SK-N-SH treated with all-trans-retinoic acid at 6 μM for 48 hours (cell line): ENCODE measurements at regions not wholly inside any gene's neighbourhood (a gene's known extent, or its start where the extent isn't known, plus 50 kb on each side); places are given as distances from the start of the nearest gene placed in this dataset.

Source experiments
- ATAC-seq: fragments of 200-7000 bp; cut with Tn5 transposase; 3 replicates; pipeline ENCODE4 v1.9.1; 2020; ENCODE audit warnings: mild to moderate bottlenecking, moderate library complexity
- ARNTL ChIP-seq: fragments of 450-650 bp; formaldehyde crosslinking; IDR thresholded peaks from 2 replicates; pipeline ENCODE4 v1.5.0; 2020; ENCODE audit warnings: low read depth, mild to moderate bottlenecking, moderate library complexity, borderline replicate concordance
- BACH2 ChIP-seq: fragments of 250-450 bp; sonication (Bioruptor Pico); IDR thresholded peaks from 2 replicates; pipeline ENCODE4 v1.9.0; 2021; ENCODE audit warnings: mild to moderate bottlenecking, borderline replicate concordance
- CSDC2 ChIP-seq: fragments of 250-450 bp; sonication (Bioruptor Pico); IDR thresholded peaks from 2 replicates; pipeline ENCODE4 v1.5.0; 2020; ENCODE audit warnings: mild to moderate bottlenecking, moderate library complexity
- CSRNP3 ChIP-seq: fragments of 250-450 bp; sonication (Bioruptor Pico); IDR thresholded peaks from 2 replicates; pipeline ENCODE4 v1.5.1; 2021; ENCODE audit warnings: mild to moderate bottlenecking, moderate library complexity
- ESRRG ChIP-seq: fragments of 250-450 bp; sonication (Bioruptor Pico); IDR thresholded peaks from 2 replicates; pipeline ENCODE4 v1.6.1; 2021; ENCODE audit warnings: mild to moderate bottlenecking
- GLIS3 ChIP-seq: fragments of 250-450 bp; sonication (Bioruptor Pico); IDR thresholded peaks from 2 replicates; pipeline ENCODE4 v1.5.0; 2020; ENCODE audit warnings: mild to moderate bottlenecking, moderate library complexity
- ISL1 ChIP-seq: fragments of 250-450 bp; sonication (Bioruptor Pico); IDR thresholded peaks from 2 replicates; pipeline ENCODE4 v2.1.2; 2022; ENCODE audit warnings: mild to moderate bottlenecking, moderate library complexity
- OSR1 ChIP-seq: fragments of 250-450 bp; sonication (Bioruptor Pico); IDR thresholded peaks from 2 replicates; pipeline ENCODE4 v1.8.0; 2022; ENCODE audit warnings: moderate library complexity, mild to moderate bottlenecking, inconsistent platforms
- POU6F1 ChIP-seq: fragments of 250-450 bp; sonication (Bioruptor Pico); IDR thresholded peaks from 2 replicates; pipeline ENCODE4 v1.8.0; 2021; ENCODE audit warnings: low read depth, mild to moderate bottlenecking, moderate library complexity, borderline replicate concordance
- PPARA ChIP-seq: fragments of 250-450 bp; sonication (Bioruptor Pico); IDR thresholded peaks from 2 replicates; pipeline ENCODE4 v1.5.0; 2020; ENCODE audit warnings: mild to moderate bottlenecking, borderline replicate concordance
- RARB ChIP-seq: fragments of 250-450 bp; sonication (Bioruptor Pico); IDR thresholded peaks from 2 replicates; pipeline ENCODE4 v1.8.0; 2021; ENCODE audit warnings: mild to moderate bottlenecking, moderate library complexity
- SNAI2 ChIP-seq: fragments of 250-450 bp; sonication (Bioruptor Pico); IDR thresholded peaks from 2 replicates; pipeline ENCODE4 v1.5.0; 2020; ENCODE audit warnings: mild to moderate bottlenecking, moderate library complexity
- TCF4 ChIP-seq: fragments of 250-450 bp; sonication (Bioruptor Pico); IDR thresholded peaks from 2 replicates; pipeline ENCODE4 v1.8.0; 2021; ENCODE audit warnings: mild to moderate bottlenecking, moderate library complexity, borderline replicate concordance
- TSHZ2 ChIP-seq: fragments of 250-450 bp; sonication (Bioruptor Pico); IDR thresholded peaks from 2 replicates; pipeline ENCODE4 v1.5.0; 2020; ENCODE audit warnings: mild to moderate bottlenecking, moderate library complexity
- ZC3H10 ChIP-seq: fragments of 250-450 bp; sonication (Bioruptor Pico); IDR thresholded peaks from 2 replicates; pipeline ENCODE4 v1.5.1; 2021; ENCODE audit warnings: mild to moderate bottlenecking, moderate library complexity
- ZFP30 ChIP-seq: fragments of 450-650 bp; formaldehyde crosslinking; IDR thresholded peaks from 2 replicates; pipeline ENCODE4 v1.5.0; 2022; ENCODE audit warnings: mild to moderate bottlenecking, moderate library complexity
- ZNF70 ChIP-seq: fragments of 450-650 bp; formaldehyde crosslinking; IDR thresholded peaks from 2 replicates; pipeline ENCODE4 v1.5.0; 2020; ENCODE audit warnings: mild to moderate bottlenecking, moderate library complexity

GRCh38 chr3:193775421-193776077 is 182.5 kb downstream of the OPA1 start:
- no peak for TF ChIP-seq TSHZ2 (CRISPR knock-in tag)
- TF ChIP-seq ZFP30 (CRISPR knock-in tag), result no peak
- TF ChIP-seq OSR1 (CRISPR knock-in tag), result no peak
- TF ChIP-seq GLIS3, result no peak
- no peak for TF ChIP-seq ISL1 (CRISPR knock-in tag)
- TF ChIP-seq CSRNP3, result no peak
- no peak for TF ChIP-seq POU6F1
- no peak for TF ChIP-seq TCF4 (CRISPR knock-in tag)
- TF ChIP-seq SNAI2, result no peak
- ATAC-seq, result no peak

- no peak for TF ChIP-seq TSHZ2 (CRISPR knock-in tag)
- TF ChIP-seq OSR1 (CRISPR knock-in tag), result no peak
- TF ChIP-seq CSDC2 (CRISPR knock-in tag), result no peak
- TF ChIP-seq ISL1 (CRISPR knock-in tag), result no peak
- TF ChIP-seq BACH2 (CRISPR knock-in tag), result no peak
- TF ChIP-seq POU6F1, result no peak
- TF ChIP-seq CSRNP3, result no peak
- no peak for TF ChIP-seq PPARA
- no peak for TF ChIP-seq ESRRG (CRISPR knock-in tag)
- no peak for TF ChIP-seq ZNF70 (CRISPR knock-in tag)
- ATAC-seq, result no peak
Measured at GRCh38 chr3:193776626-193777358, 183.8 kb downstream of the OPA1 start.

- ATAC-seq, result no peak
- TF ChIP-seq ESRRG (CRISPR knock-in tag) (no peak), OSR1 (CRISPR knock-in tag) (no peak), SNAI2 (no peak), ZC3H10 (CRISPR knock-in tag) (no peak), POU6F1 (no peak), TSHZ2 (CRISPR knock-in tag) (no peak), RARB (CRISPR knock-in tag) (no peak), ARNTL (CRISPR knock-in tag) (no peak), TCF4 (CRISPR knock-in tag) (no peak), GLIS3 (no peak), ZNF70 (CRISPR knock-in tag) (no peak)
Measured at GRCh38 chr3:193777524-193777923, 184.5 kb downstream of the OPA1 start.
